ENCODE measurements at regions not wholly inside any gene's neighbourhood (a gene's known extent, or its start where the extent isn't known, plus 50 kb on each side); places are given as distances from the start of the nearest gene placed in this dataset.

DNA sequence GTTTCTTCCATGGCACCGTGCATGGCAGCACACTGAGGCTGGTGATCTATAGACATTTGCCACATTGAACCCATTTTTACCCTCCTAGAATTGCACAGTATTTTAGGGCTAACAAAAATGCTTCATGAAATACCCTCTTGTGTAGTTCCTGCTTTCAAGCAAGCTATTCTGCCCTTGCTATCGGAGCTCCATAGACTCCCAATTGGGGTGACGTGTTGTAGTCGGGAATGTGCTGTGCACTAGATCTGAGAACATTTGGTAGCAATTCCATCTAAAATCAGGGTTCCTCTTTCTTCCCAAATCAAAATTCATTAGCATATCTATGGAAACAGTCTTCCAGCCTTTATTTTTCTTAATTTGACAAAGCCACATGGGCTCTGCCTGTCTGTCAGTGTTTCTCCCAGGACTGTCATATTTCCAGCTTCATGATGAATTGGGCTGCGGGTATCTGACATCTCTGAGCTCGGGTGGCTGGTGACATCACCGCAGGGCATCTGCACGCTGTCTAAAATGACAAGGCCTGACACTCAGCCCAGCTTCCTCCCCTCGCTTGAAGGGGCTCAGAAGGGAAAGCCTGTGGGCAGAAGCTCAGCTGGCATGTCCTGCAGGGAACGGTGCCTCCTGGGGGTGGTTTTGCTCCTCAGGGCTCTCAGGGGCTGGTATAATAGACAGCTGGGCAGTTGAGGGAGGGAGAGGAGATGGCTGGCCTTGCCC, 406.4 kb downstream of the QKI start:
- intact Hi-C loops (cut with DNase I), result no loop called here
- no peak for TF ChIP-seq CTCF (IDR thresholded peaks at IDR 0.05)
- TF ChIP-seq POLR2AphosphoS5 (IDR thresholded peaks at IDR 0.05), result no peak
- no peak for TF ChIP-seq POLR2A (IDR thresholded peaks at IDR 0.05)

DNA sequence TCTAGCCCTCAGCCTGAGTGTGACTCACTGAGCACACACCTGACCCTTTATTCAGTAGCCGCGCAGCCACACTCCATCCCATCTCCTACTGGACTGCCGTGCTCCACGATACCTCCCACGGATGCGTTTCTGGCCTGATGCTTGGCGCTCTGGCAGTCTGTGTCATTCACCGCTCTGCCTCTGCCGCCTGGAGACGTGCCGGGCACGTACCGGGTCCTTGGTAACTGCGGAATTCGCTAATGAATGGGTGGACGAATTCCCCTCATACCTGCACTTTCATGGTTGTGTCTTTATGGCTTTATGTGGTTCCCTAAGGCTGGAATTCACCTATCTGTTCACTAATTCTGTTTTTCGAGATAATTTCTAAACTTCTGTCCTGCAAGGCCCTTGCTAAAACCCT, 405.7 kb downstream of the QKI start:
- H3K4me1 ChIP-seq (replicated peaks), result no peaks in the 10 kb centered on the region
- no peak overlapping the region for H3K27ac ChIP-seq
- 96% methylated on average over 17 of the region's 17 CpGs for WGBS
- intact Hi-C loops (cut with DNase I), result no loop called here
- no peak overlapping the region for H3K4me3 ChIP-seq
- TF ChIP-seq POLR2A (IDR thresholded peaks at IDR 0.05) (no peak), POLR2AphosphoS5 (IDR thresholded peaks at IDR 0.05) (no peak), CTCF (IDR thresholded peaks at IDR 0.05) (no peak)
- no peaks in the 10 kb centered on the region for H3K36me3 ChIP-seq
- DNase-seq (ENCODE audit: low spot score), result no peak
- H3K9me3 ChIP-seq, result no peaks in the 10 kb centered on the region
- no peaks in the 10 kb centered on the region for H3K27me3 ChIP-seq (replicated peaks; ENCODE audit: insufficient read depth)

More for the DNA sequence above, 406.4 kb downstream of the QKI start:
- no peak overlapping the region for H3K4me3 ChIP-seq
- H3K36me3 ChIP-seq, result no peaks in the 10 kb centered on the region
- H3K4me1 ChIP-seq (replicated peaks), result no peaks in the 10 kb centered on the region
- H3K9me3 ChIP-seq, result no peaks in the 10 kb centered on the region
- DNase-seq (ENCODE audit: low spot score), result no peak
- WGBS, result 76% methylated on average over 10 of the region's 10 CpGs
- no peak overlapping the region for H3K27ac ChIP-seq
- no peaks in the 10 kb centered on the region for H3K27me3 ChIP-seq (replicated peaks; ENCODE audit: insufficient read depth)

DNA sequence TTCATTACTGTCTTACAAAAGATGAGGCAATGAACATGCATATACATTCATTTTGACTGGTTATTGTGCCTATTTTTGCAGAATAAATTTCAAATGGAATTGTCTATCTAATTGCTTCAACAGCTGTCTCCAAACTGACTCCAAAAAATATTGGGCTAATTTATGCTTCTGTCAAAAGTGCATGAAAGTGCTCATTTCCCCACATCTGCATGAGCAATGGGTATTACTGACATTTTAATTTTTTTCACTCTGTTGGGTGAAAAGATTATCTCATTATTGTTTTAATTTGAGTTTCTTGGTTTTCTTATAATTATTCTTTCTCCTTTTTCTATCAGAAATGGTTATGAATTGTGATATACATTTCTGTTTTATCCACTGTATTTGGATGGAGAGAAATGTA, 404.2 kb downstream of the QKI start:
- no peak overlapping the region for H3K27ac ChIP-seq
- H3K27me3 ChIP-seq (replicated peaks; ENCODE audit: insufficient read depth), result no peaks in the 10 kb centered on the region
- no peaks in the 10 kb centered on the region for H3K9me3 ChIP-seq
- TF ChIP-seq POLR2AphosphoS5 (IDR thresholded peaks at IDR 0.05), result no peak
- TF ChIP-seq CTCF (IDR thresholded peaks at IDR 0.05), result no peak
- no peak for TF ChIP-seq POLR2A (IDR thresholded peaks at IDR 0.05)
- H3K4me1 ChIP-seq (replicated peaks), result no peaks in the 10 kb centered on the region
- H3K36me3 ChIP-seq, result no peaks in the 10 kb centered on the region
- intact Hi-C loops (cut with DNase I), result no loop called here
- no peak for DNase-seq (ENCODE audit: low spot score)
- no peak overlapping the region for H3K4me3 ChIP-seq

DNA sequence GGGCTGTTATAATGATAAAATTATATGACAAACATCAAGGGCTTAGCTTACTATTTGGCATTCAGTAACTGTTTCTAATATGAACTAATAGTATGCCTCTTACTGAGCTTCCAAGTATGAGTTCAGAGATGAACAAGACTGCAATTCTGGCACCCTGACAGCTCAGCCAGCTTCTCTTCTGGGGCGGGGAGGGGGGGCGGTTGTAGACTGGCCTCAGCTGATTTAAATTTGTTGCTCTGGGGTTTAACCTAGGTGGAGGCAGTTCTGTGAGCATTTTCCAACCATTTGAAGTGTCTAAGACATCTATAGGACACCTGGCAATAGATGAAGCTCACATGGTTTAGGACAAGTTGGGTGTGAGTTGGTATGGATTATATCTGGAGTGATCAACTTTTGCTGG, 401.9 kb downstream of the QKI start:
- no peaks in the 10 kb centered on the region for H3K4me1 ChIP-seq (replicated peaks)
- WGBS, result 86% methylated on average over 2 of the region's 2 CpGs

More for the DNA sequence above, 401.9 kb downstream of the QKI start:
- intact Hi-C loops (cut with DNase I), result no loop called here
- Histone ChIP-seq H3K36me3 (no peaks in the 10 kb centered on the region), H3K9me3 (no peaks in the 10 kb centered on the region), H3K27me3 (replicated peaks; ENCODE audit: insufficient read depth) (no peaks in the 10 kb centered on the region), H3K4me3 (no peak overlapping the region), H3K27ac (no peak overlapping the region)
- DNase-seq (ENCODE audit: low spot score), result no peak
- TF ChIP-seq POLR2A (IDR thresholded peaks at IDR 0.05) (no peak), POLR2AphosphoS5 (IDR thresholded peaks at IDR 0.05) (no peak), CTCF (IDR thresholded peaks at IDR 0.05) (no peak)
